Transverse colon (tissue), 4 donors: ENCODE measurements at regions not wholly inside any gene's neighbourhood (a gene's known extent, or its start where the extent isn't known, plus 50 kb on each side); places are given as distances from the start of the nearest gene placed in this dataset.

Source experiments
- DNase-seq: peaks from one replicate; pipeline ENCODE4 v3.0.0-alpha.2; 2019
- H3K27ac ChIP-seq, 4 donors: fragments of 200-600 bp; sonication (generic); 2 replicates each; pipeline ENCODE4 v1.5.1; 2016 to 2018; ENCODE audit warnings: inconsistent platforms in 4 of 4
- H3K27me3 ChIP-seq: fragments of 200-600 bp; sonication (generic); 2 replicates; pipeline ENCODE4 v1.5.1; 2017; ENCODE audit warnings: inconsistent platforms
- H3K36me3 ChIP-seq, 4 donors: fragments of 200-600 bp; sonication (generic); 2 replicates each; pipeline ENCODE4 v1.5.1; 2017 to 2019; ENCODE audit warnings: inconsistent platforms in 4 of 4
- H3K4me1 ChIP-seq, 4 donors: fragments of 200-600 bp; sonication (generic); 2 replicates each; pipeline ENCODE4 v1.5.1; 2017 to 2020; ENCODE audit warnings: inconsistent platforms in 4 of 4
- H3K4me3 ChIP-seq, 4 donors: fragments of 200-600 bp; sonication (generic); 1 replicate in 1 of 4; 2 replicates in 3 of 4; pipeline versions ENCODE4 v1.5.1 to v1.6.1; 2017 to 2019; ENCODE audit warnings: inconsistent platforms in 4 of 4
- H3K9me3 ChIP-seq, 2 donors: fragments of 200-600 bp; sonication (generic); 2 replicates each; pipeline ENCODE4 v1.5.1; 2017 to 2019; ENCODE audit warnings: inconsistent platforms in 2 of 2
- EP300 ChIP-seq: sonication (generic); formaldehyde crosslinking; IDR thresholded peaks from one replicate; pipeline ENCODE4 v1.6.1; 2017; ENCODE audit warnings: antibody characterized with exemption, low read depth
- POLR2A ChIP-seq: fragments of 450-650 bp; IDR thresholded peaks from one replicate; pipeline ENCODE4 v1.6.1; 2016; ENCODE audit warnings: antibody characterized with exemption, mild to moderate bottlenecking, moderate library complexity
- POLR2AphosphoS5 ChIP-seq, 3 donors: sonication (generic); formaldehyde crosslinking; IDR thresholded peaks; one replicate each; pipeline ENCODE4 v1.6.1; 2016; ENCODE audit warnings: antibody characterized with exemption in 3 of 3
- WGBS, 2 donors: methylation state at CpG; one replicate each; pipeline ENCODE4 v1.1.5; 2018; ENCODE audit warnings: low coverage in 1 of 2; 5-methylcytosine and 5-hydroxymethylcytosine counted together
- in situ Hi-C, 4 donors: fragments of 200-750 bp; cut with MboI; loops; one replicate each; pipeline versions ENCODE4 v1.15.0 to v1.15.1; 2017; ENCODE audit warnings: low sequenced_read_pairs in 3 of 4, low pct_ligation_motif_present in 1 of 4, low pct_unique_long_range_greater_than_20kb in 1 of 4
- intact Hi-C: fragments of 100-400 bp; cut with DNase I; formaldehyde crosslinking; loops from one replicate; pipeline ENCODE4 v1.15.1; 2023; ENCODE audit warnings: low total_unique reads
- TF ChIP-seq, protein P1 (sequence below), 5 experiments: fragments of 200-600 bp in 3 of 5; fragments of 450-650 bp in 2 of 5; sonication (generic) in 3 of 5; IDR thresholded peaks; 1 replicate in 2 of 5; 2 replicates in 3 of 5; pipeline ENCODE4 v1.5.1; 2016 to 2017; ENCODE audit warnings: antibody characterized with exemption in 5 of 5, inconsistent platforms in 3 of 5, mild to moderate bottlenecking in 2 of 5, moderate library complexity in 1 of 5

DNA sequence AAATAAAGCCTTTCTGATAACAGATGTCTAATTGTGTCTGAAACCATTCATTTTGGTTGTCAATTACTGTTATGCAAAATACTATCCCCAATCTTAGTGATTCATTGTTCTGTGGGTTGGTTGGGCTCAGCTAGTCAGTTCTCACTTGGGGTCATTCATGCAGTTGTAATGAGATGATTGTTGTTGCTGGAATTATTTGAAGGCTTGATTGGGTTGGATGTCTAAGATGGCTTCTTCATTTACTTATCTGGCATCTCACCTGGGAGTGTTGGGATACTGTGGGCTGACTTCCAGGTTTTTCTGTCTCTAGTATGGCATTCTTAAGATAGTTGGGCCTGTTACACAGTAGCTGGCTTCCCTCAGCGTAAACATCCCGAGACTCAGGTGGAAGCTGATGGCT lies 217.8 kb upstream of the B3GALT2 start:
- TF ChIP-seq, protein P1, sequence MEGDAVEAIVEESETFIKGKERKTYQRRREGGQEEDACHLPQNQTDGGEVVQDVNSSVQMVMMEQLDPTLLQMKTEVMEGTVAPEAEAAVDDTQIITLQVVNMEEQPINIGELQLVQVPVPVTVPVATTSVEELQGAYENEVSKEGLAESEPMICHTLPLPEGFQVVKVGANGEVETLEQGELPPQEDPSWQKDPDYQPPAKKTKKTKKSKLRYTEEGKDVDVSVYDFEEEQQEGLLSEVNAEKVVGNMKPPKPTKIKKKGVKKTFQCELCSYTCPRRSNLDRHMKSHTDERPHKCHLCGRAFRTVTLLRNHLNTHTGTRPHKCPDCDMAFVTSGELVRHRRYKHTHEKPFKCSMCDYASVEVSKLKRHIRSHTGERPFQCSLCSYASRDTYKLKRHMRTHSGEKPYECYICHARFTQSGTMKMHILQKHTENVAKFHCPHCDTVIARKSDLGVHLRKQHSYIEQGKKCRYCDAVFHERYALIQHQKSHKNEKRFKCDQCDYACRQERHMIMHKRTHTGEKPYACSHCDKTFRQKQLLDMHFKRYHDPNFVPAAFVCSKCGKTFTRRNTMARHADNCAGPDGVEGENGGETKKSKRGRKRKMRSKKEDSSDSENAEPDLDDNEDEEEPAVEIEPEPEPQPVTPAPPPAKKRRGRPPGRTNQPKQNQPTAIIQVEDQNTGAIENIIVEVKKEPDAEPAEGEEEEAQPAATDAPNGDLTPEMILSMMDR (IDR thresholded peaks at IDR 0.05), result no peak
- TF ChIP-seq EP300 (no peak), POLR2A (no peak), POLR2AphosphoS5 (IDR thresholded peaks at IDR 0.05) (no peak)
- intact Hi-C loops (no loop called here), in situ Hi-C loops (loop anchor here in 1 of 4 donors (25.0 kb wide), 1 partner anchor 883 kb away; no protein-coding TSS in a partner anchor)
- peaks cover 5 to 12% (median 8%) of the 10 kb centered on the region in 4 donors for H3K4me1 ChIP-seq
- no peaks in the 10 kb centered on the region for H3K36me3 ChIP-seq
- no peak overlapping the region for H3K4me3 ChIP-seq
- H3K9me3 ChIP-seq, result no peaks in the 10 kb centered on the region
- no peak overlapping the region for H3K27ac ChIP-seq
- WGBS, 2 donors, result 98% methylated on average over 2 of the region's 2 CpGs; no CpG with 5 or more reads in 1 of the 2 donors
- no peaks in the 10 kb centered on the region for H3K27me3 ChIP-seq
- no peak for DNase-seq

DNA sequence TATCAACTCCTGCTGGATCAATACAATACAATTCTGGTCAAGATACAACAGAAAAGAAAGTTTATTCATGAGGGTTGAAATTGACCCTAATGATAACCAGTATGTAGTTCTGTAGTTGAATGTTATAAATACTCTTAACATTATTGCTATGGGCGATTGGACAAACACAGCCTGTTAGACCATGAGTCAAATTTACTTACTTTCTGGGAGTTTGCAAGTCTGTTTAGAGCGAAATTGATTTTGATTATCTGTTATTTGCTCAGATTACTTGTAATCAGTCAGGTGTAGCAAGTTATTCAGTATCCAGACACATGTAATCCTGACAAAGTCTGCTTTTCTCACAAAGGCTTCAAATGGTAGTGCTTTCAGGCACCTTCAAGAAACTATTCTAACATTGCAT lies 216.6 kb upstream of the B3GALT2 start:
- H3K27me3 ChIP-seq, result no peaks in the 10 kb centered on the region
- intact Hi-C loops, result no loop called here
- no peak for DNase-seq
- no peaks in the 10 kb centered on the region for H3K36me3 ChIP-seq
- no peak overlapping the region for H3K27ac ChIP-seq
- no peaks in the 10 kb centered on the region for H3K9me3 ChIP-seq
- H3K4me3 ChIP-seq, result no peak overlapping the region
- in situ Hi-C loops, result loop anchor here in 1 of 4 donors (25.0 kb wide), 1 partner anchor 884 kb away; no protein-coding TSS in a partner anchor
- peaks cover 5 to 8% (median 8%) of the 10 kb centered on the region in 4 donors for H3K4me1 ChIP-seq
- TF ChIP-seq POLR2AphosphoS5 (IDR thresholded peaks at IDR 0.05), result no peak
- 81 to 83% methylated on average over 2 of the region's 2 CpGs for WGBS, 2 donors

DNA sequence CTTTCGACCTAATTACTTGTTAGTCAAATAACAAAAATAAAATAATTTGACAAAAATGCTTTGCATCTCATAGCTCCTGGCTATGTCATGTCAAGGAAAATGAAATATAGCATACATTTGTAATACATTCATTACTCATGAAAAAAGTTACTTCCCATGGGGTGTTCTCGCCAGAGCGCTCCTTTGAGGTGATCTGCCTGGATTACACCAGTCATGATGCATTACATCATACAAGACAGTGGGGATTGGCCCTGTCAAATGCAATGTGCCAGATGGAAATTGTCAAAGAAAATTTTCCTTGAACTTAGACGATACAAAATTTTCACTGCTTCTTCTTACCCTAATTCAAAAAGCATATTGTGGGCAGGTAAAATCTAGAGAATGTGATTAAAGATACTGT lies 215.6 kb upstream of the B3GALT2 start:
- no peak overlapping the region for H3K27ac ChIP-seq
- no peaks in the 10 kb centered on the region for H3K27me3 ChIP-seq
- DNase-seq, result no peak
- H3K9me3 ChIP-seq, result no peaks in the 10 kb centered on the region
- WGBS, 2 donors, result 94% methylated on average over 4 of the region's 4 CpGs
- in situ Hi-C loops, result loop anchor here in 1 of 4 donors (25.0 kb wide), 1 partner anchor 885 kb away; no protein-coding TSS in a partner anchor
- TF ChIP-seq EP300 (no peak), POLR2A (no peak), POLR2AphosphoS5 (IDR thresholded peaks at IDR 0.05) (no peak)
- TF ChIP-seq, protein P1 (IDR thresholded peaks at IDR 0.05), result no peak
- peaks cover 2 to 6% (median 5%) of the 10 kb centered on the region in 4 donors for H3K4me1 ChIP-seq
- H3K36me3 ChIP-seq, result no peaks in the 10 kb centered on the region
- H3K4me3 ChIP-seq, result no peak overlapping the region
- intact Hi-C loops, result no loop called here

DNA sequence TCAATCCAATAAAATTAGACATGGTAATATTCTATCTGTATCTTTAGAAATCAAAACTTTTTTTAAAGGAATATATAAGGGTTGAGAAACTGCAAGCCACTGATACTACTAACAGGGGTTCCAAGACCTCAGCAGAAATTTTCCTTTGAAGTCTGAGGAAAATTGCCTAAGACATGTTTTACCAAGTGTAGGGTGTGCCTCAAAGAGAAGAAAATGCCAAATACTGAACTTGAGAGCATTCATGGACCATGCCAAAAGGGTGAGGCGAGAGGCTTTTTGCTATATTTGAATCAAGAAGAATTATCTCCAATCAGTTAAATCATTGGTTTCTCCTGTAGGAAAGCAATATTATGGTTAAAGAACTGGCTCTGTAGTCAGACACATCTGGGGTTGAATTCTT lies 207.9 kb upstream of the B3GALT2 start:
- WGBS, 2 donors, result 97 to 100% methylated on average over 1 of the region's 1 CpG

DNA sequence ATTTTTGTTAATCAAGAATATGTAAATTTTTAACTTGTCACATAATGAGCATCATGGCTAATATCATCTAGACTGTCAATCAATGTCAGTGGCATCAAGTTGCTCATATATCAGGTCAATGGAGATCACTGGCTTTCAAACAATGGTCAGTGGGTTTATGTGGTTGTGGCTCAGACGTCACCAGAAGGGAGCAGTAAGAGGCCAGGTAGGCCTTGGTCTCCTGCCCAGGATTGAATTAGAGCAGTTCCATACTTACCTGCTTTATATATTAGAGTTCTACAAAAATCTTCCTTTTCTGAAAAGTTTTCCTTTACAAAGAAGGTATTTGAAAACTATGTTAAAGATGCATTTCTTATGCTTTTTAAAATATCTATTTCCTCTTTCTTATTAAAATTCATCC lies 206.3 kb upstream of the B3GALT2 start:
- Histone ChIP-seq H3K36me3 (no peaks in the 10 kb centered on the region), H3K27ac (no peak overlapping the region), H3K9me3 (no peaks in the 10 kb centered on the region), H3K27me3 (no peaks in the 10 kb centered on the region), H3K4me3 (no peak overlapping the region), H3K4me1 (no peaks in the 10 kb centered on the region)
- intact Hi-C loops, result no loop called here
- WGBS, 2 donors, result 97% methylated on average over 1 of the region's 1 CpG; no CpG with 5 or more reads in 1 of the 2 donors
- no peak for DNase-seq
- in situ Hi-C loops, result loop anchor here in 1 of 4 donors (25.0 kb wide), 1 partner anchor 895 kb away; no protein-coding TSS in a partner anchor
- TF ChIP-seq POLR2AphosphoS5 (IDR thresholded peaks at IDR 0.05) (no peak), EP300 (no peak)

More for the DNA sequence above, 207.9 kb upstream of the B3GALT2 start:
- TF ChIP-seq POLR2AphosphoS5 (IDR thresholded peaks at IDR 0.05), result no peak
- in situ Hi-C loops, result loop anchor here in 1 of 4 donors (25.0 kb wide), 1 partner anchor 893 kb away; no protein-coding TSS in a partner anchor
- intact Hi-C loops, result no loop called here
- DNase-seq, result no peak
- Histone ChIP-seq H3K4me1 (no peaks in the 10 kb centered on the region), H3K36me3 (no peaks in the 10 kb centered on the region), H3K27ac (no peak overlapping the region), H3K4me3 (no peak overlapping the region), H3K27me3 (no peaks in the 10 kb centered on the region), H3K9me3 (no peaks in the 10 kb centered on the region)
